Astrocyte (in vitro differentiated cells and primary cell): ENCODE measurements at regions not wholly inside any gene's neighbourhood (a gene's known extent, or its start where the extent isn't known, plus 50 kb on each side); places are given as distances from the start of the nearest gene placed in this dataset.

Source experiments
- DNase-seq: peaks from one replicate; pipeline ENCODE4 v3.0.0-alpha.2; 2010; ENCODE audit warnings: low read depth
- FAIRE-seq: peaks from 2 replicates; lab custom pipeline; 2011; peaks lifted over from hg19 to GRCh38; lab: Jason Lieb, UNC
- H2AFZ ChIP-seq: 2 replicates; pipeline ENCODE4 v1.6.0; 2012; ENCODE audit warnings: low read depth, low read length, inconsistent platforms
- H3K27ac ChIP-seq: 2 replicates; pipeline ENCODE4 v1.5.1; 2011; ENCODE audit warnings: low read depth, low read length, inconsistent platforms
- H3K27me3 ChIP-seq: 2 replicates; pipeline ENCODE4 v1.6.0; 2011; ENCODE audit warnings: low read length, inconsistent platforms; ENCODE audit not compliant: insufficient read depth
- H3K36me3 ChIP-seq: 2 replicates; pipeline ENCODE4 v1.5.1; 2011; ENCODE audit warnings: low read length, inconsistent platforms; ENCODE audit not compliant: insufficient read depth
- H3K4me1 ChIP-seq: 2 replicates; pipeline ENCODE4 v1.5.1; 2011; ENCODE audit warnings: low read length, inconsistent platforms; ENCODE audit not compliant: insufficient read depth
- H3K4me2 ChIP-seq: 2 replicates; pipeline ENCODE4 v1.6.0; 2012; ENCODE audit warnings: low read length, inconsistent platforms
- H3K4me3 ChIP-seq: 2 replicates; pipeline ENCODE4 v1.5.1; 2011; ENCODE audit warnings: low read depth, mild to moderate bottlenecking, low read length, inconsistent platforms; ENCODE audit not compliant: insufficient read depth
- H3K79me2 ChIP-seq: 2 replicates; pipeline ENCODE4 v1.6.0; 2012; ENCODE audit warnings: mild to moderate bottlenecking, low read length, inconsistent platforms; ENCODE audit not compliant: insufficient read depth
- H3K9ac ChIP-seq: 2 replicates; pipeline ENCODE4 v1.6.0; 2012; ENCODE audit warnings: mild to moderate bottlenecking, low read length, inconsistent platforms
- H3K9me3 ChIP-seq: 2 replicates; pipeline ENCODE4 v1.5.1; 2012; ENCODE audit warnings: low read depth, mild to moderate bottlenecking, low read length, inconsistent platforms; ENCODE audit not compliant: insufficient read depth
- H4K20me1 ChIP-seq: 2 replicates; pipeline ENCODE4 v1.6.0; 2012; ENCODE audit warnings: low read length, inconsistent platforms; ENCODE audit not compliant: insufficient read depth
- H3K27ac Mint-ChIP-seq: one replicate; pipeline ENCODE4 v1.8.0; 2021; ENCODE audit warnings: mild to moderate bottlenecking, mixed read lengths; ENCODE audit not compliant: unreplicated experiment
- H3K27me3 Mint-ChIP-seq: one replicate; pipeline ENCODE4 v1.8.0; 2021; ENCODE audit warnings: low read depth, mixed read lengths; ENCODE audit not compliant: unreplicated experiment
- H3K36me3 Mint-ChIP-seq: one replicate; pipeline ENCODE4 v1.8.0; 2021; ENCODE audit warnings: low read depth, mixed read lengths; ENCODE audit not compliant: unreplicated experiment
- H3K4me1 Mint-ChIP-seq: one replicate; pipeline ENCODE4 v1.8.0; 2021; ENCODE audit warnings: low read depth, mixed read lengths; ENCODE audit not compliant: unreplicated experiment
- H3K4me3 Mint-ChIP-seq: one replicate; pipeline ENCODE4 v1.8.0; 2021; ENCODE audit warnings: mild to moderate bottlenecking, moderate library complexity, mixed read lengths; ENCODE audit not compliant: unreplicated experiment
- H3K9me3 Mint-ChIP-seq: one replicate; pipeline ENCODE4 v1.8.0; 2021; ENCODE audit warnings: mild to moderate bottlenecking, mixed read lengths; ENCODE audit not compliant: unreplicated experiment
- CTCF ChIP-seq: IDR thresholded peaks from 2 replicates; pipeline ENCODE4 v1.5.1; 2011; ENCODE audit warnings: low read depth, mild to moderate bottlenecking, inconsistent platforms, low read length, moderate library complexity; ENCODE audit not compliant: insufficient read depth
- EZH2 ChIP-seq: IDR thresholded peaks from 2 replicates; pipeline ENCODE4 v1.6.1; 2012; ENCODE audit warnings: mild to moderate bottlenecking, low read length, inconsistent platforms; ENCODE audit not compliant: insufficient read depth

GRCh38 chr1:228998179-228998578 is 262.9 kb downstream of the RHOU start:
- no peak overlapping the region for H2AFZ ChIP-seq
- Mint-ChIP-seq H3K4me3 (no peak overlapping the region), H3K27me3 (peaks cover 12% of the 10 kb centered on the region), H3K4me1 (no peaks in the 10 kb centered on the region), H3K9me3 (no peaks in the 10 kb centered on the region), H3K36me3 (peaks cover 1% of the 10 kb centered on the region), H3K27ac (no peak overlapping the region)
- FAIRE-seq, result no peak
- no peaks in the 10 kb centered on the region for H3K27me3 ChIP-seq
- no peak overlapping the region for H3K4me3 ChIP-seq
- H3K36me3 ChIP-seq, result no peaks in the 10 kb centered on the region
- no peaks in the 10 kb centered on the region for H3K79me2 ChIP-seq
- H3K9me3 ChIP-seq, result no peaks in the 10 kb centered on the region
- no peaks in the 10 kb centered on the region for H3K4me1 ChIP-seq
- no peak for DNase-seq
- no peak overlapping the region for H3K4me2 ChIP-seq
- no peaks in the 10 kb centered on the region for H4K20me1 ChIP-seq
- no peak overlapping the region for H3K9ac ChIP-seq
- no peak for TF ChIP-seq CTCF
- TF ChIP-seq EZH2, result no peak
- no peak overlapping the region for H3K27ac ChIP-seq

- Mint-ChIP-seq H3K36me3 (peaks cover 1% of the 10 kb centered on the region), H3K4me1 (no peaks in the 10 kb centered on the region), H3K4me3 (no peak overlapping the region), H3K27me3 (peaks cover 16% of the 10 kb centered on the region), H3K27ac (no peak overlapping the region), H3K9me3 (no peaks in the 10 kb centered on the region)
- Histone ChIP-seq H3K9me3 (no peaks in the 10 kb centered on the region), H3K4me1 (no peaks in the 10 kb centered on the region), H3K4me3 (no peak overlapping the region), H3K27ac (no peak overlapping the region), H3K4me2 (no peak overlapping the region), H3K79me2 (no peaks in the 10 kb centered on the region), H3K9ac (no peak overlapping the region), H3K36me3 (no peaks in the 10 kb centered on the region), H3K27me3 (no peaks in the 10 kb centered on the region), H4K20me1 (no peaks in the 10 kb centered on the region), H2AFZ (no peak overlapping the region)
- FAIRE-seq (no peak), DNase-seq (no peak)
- TF ChIP-seq CTCF, result no peak
- TF ChIP-seq EZH2, result no peak
Measured at GRCh38 chr1:228999446-229000170, 264.3 kb downstream of the RHOU start.

- no peak overlapping the region for H3K9ac ChIP-seq
- no peak overlapping the region for H2AFZ ChIP-seq
- Mint-ChIP-seq H3K9me3 (no peaks in the 10 kb centered on the region), H3K27me3 (peaks cover 14% of the 10 kb centered on the region), H3K4me3 (no peak overlapping the region), H3K36me3 (peaks cover 1% of the 10 kb centered on the region), H3K4me1 (no peaks in the 10 kb centered on the region), H3K27ac (no peak overlapping the region)
- H3K27me3 ChIP-seq, result no peaks in the 10 kb centered on the region
- no peak overlapping the region for H3K4me3 ChIP-seq
- H3K79me2 ChIP-seq, result no peaks in the 10 kb centered on the region
- H3K9me3 ChIP-seq, result no peaks in the 10 kb centered on the region
- TF ChIP-seq CTCF, result no peak
- TF ChIP-seq EZH2, result no peak
- H3K27ac ChIP-seq, result no peak overlapping the region
- FAIRE-seq, result no peak
- H4K20me1 ChIP-seq, result no peaks in the 10 kb centered on the region
- no peak for DNase-seq
- no peaks in the 10 kb centered on the region for H3K36me3 ChIP-seq
- H3K4me2 ChIP-seq, result no peak overlapping the region
- H3K4me1 ChIP-seq, result no peaks in the 10 kb centered on the region
Measured at GRCh38 chr1:229000187-229000586, 264.9 kb downstream of the RHOU start.
